Neural cell (in vitro differentiated cells): ENCODE measurements at regions not wholly inside any gene's neighbourhood (a gene's known extent, or its start where the extent isn't known, plus 50 kb on each side); places are given as distances from the start of the nearest gene placed in this dataset.

Source experiments
- EP300 ChIP-seq: fragments of 450-650 bp; conservative IDR thresholded peaks from 2 replicates; pipeline ENCODE4 v1.6.1; 2014; ENCODE audit warnings: antibody characterized with exemption, mild to moderate bottlenecking, moderate library complexity; ENCODE audit not compliant: poor library complexity, severe bottlenecking
- EZH2 ChIP-seq: fragments of 200-600, 300-800 bp; shearing (Covaris generic), sonication (generic); IDR thresholded peaks from 2 replicates; pipeline ENCODE4 v1.6.1; 2014; ENCODE audit warnings: antibody characterized with exemption, low read length, borderline replicate concordance, mild to moderate bottlenecking; ENCODE audit not compliant: insufficient read depth, poor library complexity, severe bottlenecking
- POLR2AphosphoS5 ChIP-seq: IDR thresholded peaks from 2 replicates; pipeline ENCODE4 v1.6.1; 2012
- REST ChIP-seq: IDR thresholded peaks from 2 replicates; pipeline ENCODE4 v1.6.1; 2012; ENCODE audit warnings: borderline replicate concordance
- TAF1 ChIP-seq: IDR thresholded peaks from 2 replicates; pipeline ENCODE4 v1.6.1; 2012; ENCODE audit warnings: low read depth
- TF ChIP-seq, protein P1 (sequence below): fragments of 450-650 bp; IDR thresholded peaks from 2 replicates; pipeline ENCODE4 v1.5.1; 2014; ENCODE audit warnings: antibody characterized with exemption, mild to moderate bottlenecking, moderate library complexity; ENCODE audit not compliant: poor library complexity, severe bottlenecking

- TF ChIP-seq, protein P1, sequence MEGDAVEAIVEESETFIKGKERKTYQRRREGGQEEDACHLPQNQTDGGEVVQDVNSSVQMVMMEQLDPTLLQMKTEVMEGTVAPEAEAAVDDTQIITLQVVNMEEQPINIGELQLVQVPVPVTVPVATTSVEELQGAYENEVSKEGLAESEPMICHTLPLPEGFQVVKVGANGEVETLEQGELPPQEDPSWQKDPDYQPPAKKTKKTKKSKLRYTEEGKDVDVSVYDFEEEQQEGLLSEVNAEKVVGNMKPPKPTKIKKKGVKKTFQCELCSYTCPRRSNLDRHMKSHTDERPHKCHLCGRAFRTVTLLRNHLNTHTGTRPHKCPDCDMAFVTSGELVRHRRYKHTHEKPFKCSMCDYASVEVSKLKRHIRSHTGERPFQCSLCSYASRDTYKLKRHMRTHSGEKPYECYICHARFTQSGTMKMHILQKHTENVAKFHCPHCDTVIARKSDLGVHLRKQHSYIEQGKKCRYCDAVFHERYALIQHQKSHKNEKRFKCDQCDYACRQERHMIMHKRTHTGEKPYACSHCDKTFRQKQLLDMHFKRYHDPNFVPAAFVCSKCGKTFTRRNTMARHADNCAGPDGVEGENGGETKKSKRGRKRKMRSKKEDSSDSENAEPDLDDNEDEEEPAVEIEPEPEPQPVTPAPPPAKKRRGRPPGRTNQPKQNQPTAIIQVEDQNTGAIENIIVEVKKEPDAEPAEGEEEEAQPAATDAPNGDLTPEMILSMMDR = no peak
- TF ChIP-seq EP300 (peak; percentile 91), POLR2AphosphoS5 (peak; percentile 69), EZH2 (no peak), TAF1 (no peak), REST (peak; percentile 97)
Measured at GRCh38 chr5:68658810-68659372, 434.9 kb upstream of the SLC30A5 start.
